Pulmonary artery endothelial cell (primary cell): ENCODE measurements at regions not wholly inside any gene's neighbourhood (a gene's known extent, or its start where the extent isn't known, plus 50 kb on each side); places are given as distances from the start of the nearest gene placed in this dataset.

Experiments used
- DNase-seq: peaks from one replicate; pipeline ENCODE4 v3.0.0-alpha.2; 2011; ENCODE audit warnings: low read depth, low spot score

GRCh38 chr18:30088238-30089015 lies 954.1 kb downstream of the DSC3 start:
- no peak for DNase-seq

- DNase-seq = no peak
Observed at GRCh38 chr18:30086351-30086750, 956.2 kb downstream of the DSC3 start.

GRCh38 chr18:30081122-30081521 lies 961.4 kb downstream of the DSC3 start:
- DNase-seq = no peak

GRCh38 chr18:30072609-30073385 lies 969.7 kb downstream of the DSC3 start:
- DNase-seq = no peak

- no peak for DNase-seq
Observed at GRCh38 chr18:30066288-30066687, 976.3 kb downstream of the DSC3 start.

- DNase-seq = no peak
Observed at GRCh38 chr18:30057398-30057797, 985.1 kb downstream of the DSC3 start.

- no peak for DNase-seq
Observed at GRCh38 chr18:30056528-30056927, 986.0 kb downstream of the DSC3 start.

- no peak for DNase-seq
Observed at GRCh38 chr18:30044496-30044895, 998.0 kb downstream of the DSC3 start.

- no peak for DNase-seq
Observed at GRCh38 chr18:30039201-30039600, 1003.3 kb downstream of the DSC3 start.

GRCh38 chr18:30034818-30035217 lies 1007.7 kb downstream of the DSC3 start:
- DNase-seq = no peak

- no peak for DNase-seq
Observed at GRCh38 chr18:30016179-30016578, 1026.4 kb downstream of the DSC3 start.

GRCh38 chr18:30004965-30005364 lies 1037.6 kb downstream of the DSC3 start:
- no peak for DNase-seq

- no peak for DNase-seq
Observed at GRCh38 chr18:29982218-29982617, 1060.3 kb downstream of the DSC3 start.

GRCh38 chr18:29979881-29980280 lies 1062.7 kb downstream of the DSC3 start:
- no peak for DNase-seq

GRCh38 chr18:29969876-29970275 lies 1072.7 kb downstream of the DSC3 start:
- no peak for DNase-seq

GRCh38 chr18:29962579-29962978 lies 1080.0 kb downstream of the DSC3 start:
- DNase-seq = no peak

GRCh38 chr18:29960539-29960938 lies 1082.0 kb downstream of the DSC3 start:
- DNase-seq = no peak

- no peak for DNase-seq
Observed at GRCh38 chr18:29930231-29930630, 1112.3 kb downstream of the DSC3 start.

GRCh38 chr18:29928081-29928480 lies 1114.5 kb downstream of the DSC3 start:
- no peak for DNase-seq

GRCh38 chr18:29925566-29925965 lies 1117.0 kb downstream of the DSC3 start:
- no peak for DNase-seq

- DNase-seq = no peak
Observed at GRCh38 chr18:29912351-29912750, 1130.2 kb downstream of the DSC3 start.

GRCh38 chr18:29892960-29893558 lies 1149.5 kb downstream of the DSC3 start:
- DNase-seq = no peak
